Activated naive CD8-positive, alpha-beta T cell (primary cell): ENCODE measurements at regions not wholly inside any gene's neighbourhood (a gene's known extent, or its start where the extent isn't known, plus 50 kb on each side); places are given as distances from the start of the nearest gene placed in this dataset.

ENCODE experiments used
- H3K27ac Mint-ChIP-seq: one replicate; pipeline ENCODE4 v1.8.0; 2021; ENCODE audit warnings: mixed read lengths
- H3K27me3 Mint-ChIP-seq: one replicate; pipeline ENCODE4 v1.8.0; 2021; ENCODE audit warnings: mixed read lengths
- H3K36me3 Mint-ChIP-seq: one replicate; pipeline ENCODE4 v1.8.0; 2021; ENCODE audit warnings: mixed read lengths
- H3K4me1 Mint-ChIP-seq: one replicate; pipeline ENCODE4 v1.8.0; 2021; ENCODE audit warnings: low read depth, mixed read lengths
- H3K4me3 Mint-ChIP-seq: one replicate; pipeline ENCODE4 v1.8.0; 2021; ENCODE audit warnings: mild to moderate bottlenecking, mixed read lengths
- H3K9me3 Mint-ChIP-seq: one replicate; pipeline ENCODE4 v1.8.0; 2021; ENCODE audit warnings: low read depth, mixed read lengths

DNA sequence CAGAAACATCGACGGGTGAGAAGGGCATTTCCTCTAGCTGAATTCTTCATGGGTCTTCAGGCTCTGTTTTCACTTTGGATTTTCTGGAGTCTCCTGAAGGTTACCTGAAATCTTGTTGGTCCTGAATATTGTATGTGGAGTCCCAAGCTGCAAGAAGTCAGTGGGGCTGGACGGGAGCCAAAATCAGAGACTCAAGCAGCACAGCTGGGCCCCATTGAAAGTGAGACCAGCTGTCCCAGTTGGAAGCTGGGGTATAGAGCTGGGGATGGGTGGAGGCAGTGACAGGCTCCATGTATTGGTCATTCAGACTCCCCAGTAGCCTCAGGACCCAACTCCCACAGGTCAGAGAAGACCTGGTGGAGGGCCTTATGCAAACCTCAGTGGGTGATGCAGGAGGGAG lies 111.3 kb upstream of the MLN start:
- Mint-ChIP-seq H3K4me3 (peak overlapping the region; percentile 73), H3K27ac (peak overlapping the region; percentile 51), H3K4me1 (peaks cover 46% of the 10 kb centered on the region), H3K9me3 (no peaks in the 10 kb centered on the region), H3K36me3 (no peaks in the 10 kb centered on the region), H3K27me3 (no peaks in the 10 kb centered on the region)

DNA sequence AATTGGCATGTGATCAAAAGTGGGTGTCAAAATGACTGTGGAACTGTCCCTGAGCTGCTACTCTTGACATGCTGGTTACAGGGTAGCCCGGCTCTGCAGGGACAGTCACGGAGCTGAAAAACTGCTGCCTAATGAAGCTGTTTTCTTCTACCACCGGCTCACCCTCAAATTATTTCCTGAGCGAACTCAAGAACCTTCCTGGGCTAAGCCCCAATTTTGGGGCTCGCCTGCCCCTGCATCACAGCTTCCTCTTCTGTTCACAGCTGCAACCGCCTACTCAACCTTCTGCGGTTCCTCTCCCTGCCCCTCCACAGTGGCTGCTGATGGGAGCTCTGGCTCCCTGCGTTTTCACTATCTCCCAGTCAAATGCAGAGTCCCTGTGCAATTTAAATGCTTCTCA lies 110.8 kb upstream of the MLN start:
- Mint-ChIP-seq H3K27ac (peak overlapping the region; percentile 51), H3K4me1 (peaks cover 49% of the 10 kb centered on the region)

DNA sequence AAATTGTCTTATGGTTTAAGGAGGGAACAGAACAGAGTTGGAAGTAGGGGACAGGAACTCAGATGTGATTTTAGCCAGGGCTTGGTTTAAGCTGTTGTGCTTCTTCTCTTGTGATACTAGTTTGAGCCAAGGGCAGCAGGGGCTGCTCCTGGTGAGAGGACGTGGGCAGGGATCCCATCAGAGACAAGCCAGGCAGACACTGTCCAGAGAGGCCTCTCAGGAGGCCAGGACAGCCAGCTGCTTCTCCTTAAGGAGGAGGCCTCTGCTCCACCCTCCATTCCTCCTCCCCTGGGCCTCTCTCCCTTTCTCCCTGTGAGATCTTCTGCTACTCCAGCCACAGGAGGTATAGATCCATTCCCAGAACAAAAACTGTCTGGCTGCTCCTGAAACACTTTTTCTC lies 108.4 kb upstream of the MLN start:
- no peaks in the 10 kb centered on the region for H3K27me3 Mint-ChIP-seq
- peak overlapping the region; percentile 38 for H3K4me3 Mint-ChIP-seq
- H3K36me3 Mint-ChIP-seq, result no peaks in the 10 kb centered on the region
- H3K27ac Mint-ChIP-seq, result no peak overlapping the region
- H3K4me1 Mint-ChIP-seq, result peaks cover 68% of the 10 kb centered on the region
- H3K9me3 Mint-ChIP-seq, result no peaks in the 10 kb centered on the region

More for the DNA sequence above, 110.8 kb upstream of the MLN start:
- Mint-ChIP-seq H3K4me3 (peak overlapping the region; percentile 73), H3K9me3 (no peaks in the 10 kb centered on the region), H3K36me3 (no peaks in the 10 kb centered on the region), H3K27me3 (no peaks in the 10 kb centered on the region)

DNA sequence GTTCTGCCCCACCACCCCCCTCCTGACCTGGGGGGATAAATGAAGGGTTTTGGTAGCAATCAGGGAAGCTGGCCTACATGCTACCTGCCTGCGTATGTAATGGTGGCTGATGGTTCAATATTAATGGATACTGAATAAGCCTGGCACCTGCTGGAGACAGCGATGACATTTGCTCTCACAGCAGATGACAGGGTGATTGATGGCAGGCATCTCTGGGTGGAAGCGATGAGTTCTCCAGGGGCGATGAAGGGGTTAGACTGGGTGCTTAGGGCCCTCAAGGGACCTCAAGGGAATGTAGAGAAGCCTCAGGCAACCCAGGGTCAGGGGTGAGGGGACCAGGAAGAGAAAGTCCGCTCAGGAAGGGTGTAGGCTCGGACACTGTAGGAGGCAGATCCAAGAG lies 107.7 kb upstream of the MLN start:
- Mint-ChIP-seq H3K9me3 (no peaks in the 10 kb centered on the region), H3K4me1 (peaks cover 75% of the 10 kb centered on the region), H3K4me3 (no peak overlapping the region), H3K27ac (no peak overlapping the region), H3K36me3 (no peaks in the 10 kb centered on the region), H3K27me3 (no peaks in the 10 kb centered on the region)

DNA sequence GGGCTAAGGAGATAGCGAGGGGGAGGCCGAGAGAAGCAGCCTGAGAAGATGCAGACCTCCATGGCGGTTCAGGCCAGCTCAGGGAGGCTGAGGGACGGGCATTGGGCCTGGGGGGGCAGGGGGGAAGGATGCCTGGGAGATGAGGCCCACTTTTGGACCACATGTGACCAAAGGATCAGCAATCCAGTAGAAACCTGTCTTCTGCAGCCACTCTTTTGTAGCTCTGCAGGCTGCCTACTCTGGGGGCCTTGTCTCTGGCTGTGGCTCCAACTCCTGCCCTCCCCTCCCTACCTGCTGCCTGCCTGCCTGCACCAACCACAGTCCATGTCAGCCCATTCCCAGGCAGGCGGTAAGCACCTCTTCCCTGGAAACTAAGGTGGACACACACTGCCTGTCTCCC lies 106.8 kb upstream of the MLN start:
- no peaks in the 10 kb centered on the region for H3K36me3 Mint-ChIP-seq
- peaks cover 81% of the 10 kb centered on the region for H3K4me1 Mint-ChIP-seq
- H3K4me3 Mint-ChIP-seq, result no peak overlapping the region
- H3K27me3 Mint-ChIP-seq, result no peaks in the 10 kb centered on the region
- H3K9me3 Mint-ChIP-seq, result no peaks in the 10 kb centered on the region
- H3K27ac Mint-ChIP-seq, result no peak overlapping the region

DNA sequence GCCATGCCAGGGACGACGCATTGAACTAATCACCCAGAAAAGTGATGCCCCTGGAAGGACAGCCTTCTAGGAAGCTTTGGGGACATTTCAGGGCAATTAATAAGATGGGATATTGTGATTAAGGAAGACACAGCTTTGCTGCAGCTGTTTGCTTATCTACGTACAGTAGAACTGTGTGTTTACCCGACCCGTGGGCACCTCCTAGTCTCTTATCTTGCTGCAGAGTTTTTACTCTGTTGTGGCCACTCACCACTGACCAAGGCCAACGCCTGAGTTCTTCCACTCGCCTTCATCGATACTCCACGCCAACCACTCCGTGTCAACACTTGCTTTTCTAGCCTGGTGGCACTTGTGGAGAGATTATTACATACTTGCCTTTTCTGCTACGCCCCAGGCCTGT lies 105.9 kb upstream of the MLN start:
- Mint-ChIP-seq H3K27me3 (no peaks in the 10 kb centered on the region), H3K4me3 (no peak overlapping the region), H3K36me3 (no peaks in the 10 kb centered on the region), H3K9me3 (no peaks in the 10 kb centered on the region), H3K27ac (no peak overlapping the region), H3K4me1 (peaks cover 81% of the 10 kb centered on the region)

DNA sequence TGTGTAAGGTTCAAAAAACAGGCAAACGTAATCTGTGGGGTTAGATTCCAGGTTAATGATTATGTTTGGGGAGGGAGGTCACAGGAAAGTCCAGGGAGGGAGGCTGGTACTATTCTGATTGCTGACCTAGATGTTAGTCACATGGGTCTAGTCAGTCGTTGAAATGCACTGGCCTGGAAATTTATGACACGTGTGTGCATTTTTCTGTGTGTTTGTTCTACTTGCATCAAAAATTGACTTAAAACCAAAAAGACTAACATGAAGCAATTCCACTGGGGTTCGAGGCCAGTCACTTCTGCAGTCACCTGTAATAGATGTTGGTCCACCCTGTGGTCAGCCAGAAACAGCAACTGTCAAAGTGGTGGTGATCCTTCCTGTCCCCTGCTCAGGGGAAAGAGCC lies 104.2 kb upstream of the MLN start:
- Mint-ChIP-seq H3K4me1 (peaks cover 82% of the 10 kb centered on the region), H3K27me3 (no peaks in the 10 kb centered on the region), H3K27ac (no peak overlapping the region), H3K36me3 (no peaks in the 10 kb centered on the region), H3K9me3 (no peaks in the 10 kb centered on the region), H3K4me3 (no peak overlapping the region)

DNA sequence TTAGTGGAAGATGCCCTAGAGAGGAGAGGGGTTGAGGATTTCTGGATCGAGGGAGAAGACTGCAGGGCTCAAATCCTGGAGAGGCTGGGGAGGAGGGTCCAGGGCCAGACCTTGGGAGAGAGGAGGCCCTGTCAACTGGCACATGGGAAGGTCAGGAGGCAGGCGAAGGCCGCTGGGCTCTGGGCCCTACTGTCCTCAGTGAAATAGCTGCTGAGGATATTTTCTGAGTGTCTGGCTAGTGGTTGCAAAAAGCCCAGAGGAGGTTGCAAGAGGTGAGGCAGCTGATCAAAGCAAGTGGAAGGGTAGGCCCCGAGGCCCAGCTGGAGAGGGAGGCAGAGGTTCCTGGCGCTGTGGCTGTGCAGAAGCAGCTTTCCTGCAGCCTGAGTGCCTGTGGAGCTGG lies 103.4 kb upstream of the MLN start:
- no peaks in the 10 kb centered on the region for H3K9me3 Mint-ChIP-seq
- H3K4me3 Mint-ChIP-seq, result no peak overlapping the region
- peak overlapping the region; percentile 87 for H3K27ac Mint-ChIP-seq
- H3K36me3 Mint-ChIP-seq, result no peaks in the 10 kb centered on the region
- peaks cover 83% of the 10 kb centered on the region for H3K4me1 Mint-ChIP-seq
- H3K27me3 Mint-ChIP-seq, result no peaks in the 10 kb centered on the region

DNA sequence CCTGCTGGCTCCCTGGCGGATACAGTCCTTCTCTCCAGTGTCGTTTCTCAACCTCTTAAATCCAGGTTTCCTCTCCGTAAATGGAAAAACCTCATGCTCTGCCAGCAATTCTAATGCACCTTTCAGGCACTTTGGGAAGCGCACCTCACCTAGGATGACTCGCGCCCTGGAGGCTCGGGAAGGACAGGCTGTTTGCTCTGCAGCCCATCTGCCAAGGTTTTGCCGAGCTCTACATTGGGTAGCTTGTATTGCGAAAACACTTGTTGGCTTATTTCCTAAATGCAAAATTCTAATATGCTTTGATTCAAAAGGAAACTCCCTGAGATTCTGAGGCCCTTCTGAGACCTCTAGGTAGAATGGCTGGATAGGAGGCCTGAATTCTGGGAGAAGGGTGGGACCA lies 102.6 kb upstream of the MLN start:
- H3K4me1 Mint-ChIP-seq, result peaks cover 80% of the 10 kb centered on the region
- peak overlapping the region; percentile 87 for H3K27ac Mint-ChIP-seq
- peak overlapping the region; percentile 33 for H3K4me3 Mint-ChIP-seq
- no peaks in the 10 kb centered on the region for H3K27me3 Mint-ChIP-seq
- no peaks in the 10 kb centered on the region for H3K36me3 Mint-ChIP-seq
- no peaks in the 10 kb centered on the region for H3K9me3 Mint-ChIP-seq

DNA sequence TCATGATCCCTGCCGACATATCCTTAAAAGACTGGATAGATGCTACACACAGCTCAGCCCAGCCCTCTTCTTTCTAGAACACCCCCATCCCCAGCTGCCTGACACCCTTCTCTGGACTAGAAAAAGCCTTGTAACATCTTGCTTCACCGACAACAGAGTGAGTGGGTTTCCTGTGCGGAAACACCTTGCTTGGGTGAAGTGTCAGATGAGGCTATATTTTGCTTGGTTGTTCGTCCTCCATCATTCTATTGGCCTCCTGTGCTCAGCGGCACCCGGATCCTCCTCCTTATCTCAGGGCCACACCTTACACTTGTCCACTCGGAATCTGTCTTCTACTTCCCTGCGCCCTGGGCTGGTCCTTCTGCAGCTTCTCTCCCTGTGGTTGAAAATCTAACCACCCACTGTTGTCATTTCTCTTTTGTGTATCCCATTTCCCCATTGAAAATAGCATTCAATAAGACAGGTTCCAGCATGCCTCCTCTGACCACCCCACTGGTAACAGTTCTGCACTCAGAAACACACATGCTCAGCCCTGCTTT lies 101.3 kb upstream of the MLN start:
- no peaks in the 10 kb centered on the region for H3K9me3 Mint-ChIP-seq
- no peaks in the 10 kb centered on the region for H3K36me3 Mint-ChIP-seq
- H3K4me3 Mint-ChIP-seq, result peak overlapping the region; percentile 67
- H3K27me3 Mint-ChIP-seq, result no peaks in the 10 kb centered on the region
- peaks cover 82% of the 10 kb centered on the region for H3K4me1 Mint-ChIP-seq
- H3K27ac Mint-ChIP-seq, result peak overlapping the region; percentile 87

DNA sequence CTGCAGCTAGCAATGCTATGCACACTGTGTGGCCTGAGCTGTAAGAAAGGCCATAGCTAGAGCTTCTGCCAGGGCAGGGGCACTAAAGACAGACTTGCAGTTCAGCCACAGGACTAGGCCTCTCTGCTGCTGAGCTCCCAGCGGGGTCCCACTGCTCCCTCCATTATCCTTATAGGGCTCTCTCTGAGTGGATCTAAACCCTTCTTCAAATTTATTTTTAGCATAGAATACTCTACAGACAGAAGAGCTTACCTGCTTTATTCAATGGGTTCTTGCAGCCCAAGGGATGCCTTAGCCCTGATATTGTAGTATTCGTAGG lies 100.9 kb upstream of the MLN start:
- Mint-ChIP-seq H3K4me3 (peak overlapping the region; percentile 67), H3K27me3 (no peaks in the 10 kb centered on the region), H3K9me3 (no peaks in the 10 kb centered on the region), H3K27ac (peak overlapping the region; percentile 87), H3K36me3 (no peaks in the 10 kb centered on the region), H3K4me1 (peaks cover 78% of the 10 kb centered on the region)

DNA sequence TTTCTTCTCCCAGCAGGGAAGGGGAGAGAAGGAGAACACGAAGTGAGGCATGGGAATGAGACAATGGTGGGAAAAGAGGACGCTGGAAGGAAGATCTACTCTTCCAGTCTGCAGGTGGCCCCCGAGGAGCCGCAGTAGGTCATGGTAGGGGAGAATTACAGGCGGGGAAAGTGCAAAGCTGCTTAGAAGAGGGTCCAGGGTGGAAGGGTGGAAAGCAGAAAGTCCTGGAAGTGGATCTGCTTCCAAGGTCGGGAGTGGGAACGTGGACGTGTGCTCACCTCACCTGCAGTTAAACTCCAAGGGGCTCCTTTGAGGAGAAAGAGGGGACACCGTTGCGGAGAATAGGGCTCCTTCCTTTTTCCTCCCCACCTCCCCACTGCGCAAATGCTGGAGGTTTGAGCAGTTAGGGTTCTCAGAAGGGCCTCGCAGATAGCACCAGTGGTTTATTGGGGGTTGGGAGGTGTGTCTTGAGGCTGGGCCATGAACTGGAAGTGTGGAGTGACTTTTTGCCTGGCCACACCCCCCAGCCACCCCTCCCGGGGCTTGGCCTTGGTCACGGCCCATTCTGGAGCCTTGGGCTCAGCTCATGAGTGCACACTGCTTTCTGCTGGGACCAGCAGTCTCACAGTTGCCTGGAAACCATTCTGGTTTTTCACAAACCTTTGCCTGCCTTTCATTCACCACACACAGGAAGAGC lies 100.4 kb upstream of the MLN start:
- Mint-ChIP-seq H3K9me3 (no peaks in the 10 kb centered on the region), H3K27ac (peak overlapping the region; percentile 87)

DNA sequence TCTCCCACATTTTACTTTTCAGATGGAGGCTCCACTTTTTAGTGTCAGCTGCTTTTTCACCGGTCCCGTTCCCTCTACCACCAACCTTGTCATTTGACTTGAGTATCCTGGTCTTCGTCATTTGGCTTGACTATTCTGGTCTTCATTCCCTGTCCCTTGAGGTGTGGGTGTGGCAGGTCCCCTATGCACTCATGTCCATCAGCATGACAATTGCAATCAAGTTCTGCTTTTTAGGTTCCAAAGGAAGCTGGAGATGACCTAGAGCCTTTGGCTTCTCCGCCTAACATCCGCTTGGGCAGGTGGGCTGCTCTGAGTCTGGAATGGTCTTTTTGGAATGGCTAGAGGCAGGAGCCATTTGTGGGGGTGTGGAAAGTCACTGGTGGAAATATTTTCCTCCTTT lies 99.8 kb upstream of the MLN start:
- Mint-ChIP-seq H3K27me3 (no peaks in the 10 kb centered on the region), H3K4me1 (peaks cover 70% of the 10 kb centered on the region), H3K4me3 (peak overlapping the region; percentile 47), H3K36me3 (no peaks in the 10 kb centered on the region), H3K27ac (peak overlapping the region; percentile 87), H3K9me3 (no peaks in the 10 kb centered on the region)

More for the DNA sequence above, 100.4 kb upstream of the MLN start:
- H3K4me3 Mint-ChIP-seq, result peak overlapping the region; percentile 67
- H3K36me3 Mint-ChIP-seq, result no peaks in the 10 kb centered on the region
- no peaks in the 10 kb centered on the region for H3K27me3 Mint-ChIP-seq
- H3K4me1 Mint-ChIP-seq, result peaks cover 76% of the 10 kb centered on the region

DNA sequence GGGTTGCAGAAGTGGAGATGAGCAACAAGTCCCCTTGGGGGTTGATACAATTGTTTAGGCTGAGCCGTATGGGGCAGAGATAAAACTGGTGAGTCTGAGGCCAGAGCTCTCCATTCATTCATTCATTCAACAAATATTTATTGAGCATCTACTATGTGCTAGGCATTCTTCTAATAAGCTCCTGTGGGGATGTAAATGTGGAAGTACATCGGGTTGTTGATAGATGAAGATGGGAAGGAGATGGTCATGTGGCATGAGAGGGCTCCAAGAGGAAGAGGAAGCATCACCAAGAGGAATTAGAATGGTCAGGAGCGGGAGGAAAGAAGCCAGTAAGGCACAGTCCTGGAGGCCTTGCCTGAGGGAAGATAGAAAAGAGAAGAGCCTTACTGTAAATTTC lies 98.7 kb upstream of the MLN start:
- H3K27ac Mint-ChIP-seq, result no peak overlapping the region
- peaks cover 62% of the 10 kb centered on the region for H3K4me1 Mint-ChIP-seq
- no peaks in the 10 kb centered on the region for H3K36me3 Mint-ChIP-seq
- no peaks in the 10 kb centered on the region for H3K27me3 Mint-ChIP-seq
- no peaks in the 10 kb centered on the region for H3K9me3 Mint-ChIP-seq
- no peak overlapping the region for H3K4me3 Mint-ChIP-seq

DNA sequence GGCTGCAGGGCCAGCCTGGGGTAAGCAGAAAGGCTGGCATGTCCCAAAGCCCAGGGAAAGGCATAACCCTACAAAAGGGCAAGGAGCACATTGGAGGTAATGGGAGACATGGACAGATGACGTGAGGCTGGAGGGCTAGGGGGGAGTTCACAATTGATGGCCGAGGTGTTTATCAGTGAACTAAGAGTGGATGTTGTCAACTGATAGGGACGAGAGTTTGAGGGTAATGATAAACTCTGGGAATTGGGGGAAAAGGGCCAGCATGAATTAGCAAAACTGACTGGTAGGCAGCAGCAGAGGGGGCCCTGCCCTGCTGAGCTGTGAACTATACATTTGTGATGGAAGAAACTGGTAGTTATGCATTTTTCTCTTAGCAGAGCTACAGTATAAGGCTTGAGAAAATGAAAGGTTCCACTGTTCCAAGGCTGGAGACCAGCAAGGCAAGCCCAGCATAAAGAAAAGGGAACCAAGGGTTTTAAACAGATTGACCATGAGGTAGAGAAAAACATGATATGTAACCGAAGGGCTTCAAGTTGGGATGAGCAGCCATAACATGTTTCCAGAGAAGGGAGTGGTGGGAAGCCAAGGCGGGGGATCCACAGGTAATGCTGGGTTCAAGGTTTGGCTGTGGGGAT lies 98.1 kb upstream of the MLN start:
- Mint-ChIP-seq H3K27me3 (no peaks in the 10 kb centered on the region), H3K4me1 (peaks cover 62% of the 10 kb centered on the region), H3K27ac (no peak overlapping the region), H3K9me3 (no peaks in the 10 kb centered on the region), H3K4me3 (no peak overlapping the region), H3K36me3 (no peaks in the 10 kb centered on the region)

DNA sequence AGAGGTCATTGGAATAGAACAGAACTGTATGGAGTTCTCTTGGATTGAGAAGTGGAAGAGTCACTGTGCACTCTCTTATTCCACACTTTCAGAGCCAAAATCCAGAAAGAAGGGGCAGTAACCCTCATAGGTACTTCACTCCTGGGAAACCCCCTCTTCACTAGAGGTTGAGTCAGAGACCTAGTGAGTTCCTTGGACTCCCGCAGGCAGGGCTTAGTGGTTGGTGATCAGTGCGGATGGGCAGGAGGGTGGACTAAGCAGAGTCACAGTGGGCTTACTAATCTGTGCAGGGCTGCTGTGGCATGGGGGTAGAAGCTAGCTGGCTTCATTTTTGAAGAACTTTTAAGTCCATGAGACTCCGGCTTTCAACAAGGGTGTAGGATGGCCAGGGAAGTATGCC lies 95.0 kb upstream of the MLN start:
- H3K4me3 Mint-ChIP-seq, result no peak overlapping the region
- H3K4me1 Mint-ChIP-seq, result peaks cover 57% of the 10 kb centered on the region
- H3K36me3 Mint-ChIP-seq, result no peaks in the 10 kb centered on the region
- no peaks in the 10 kb centered on the region for H3K27me3 Mint-ChIP-seq
- no peaks in the 10 kb centered on the region for H3K9me3 Mint-ChIP-seq
- no peak overlapping the region for H3K27ac Mint-ChIP-seq
